Left lobe of liver (tissue), 2 donors: ENCODE measurements at regions not wholly inside any gene's neighbourhood (a gene's known extent, or its start where the extent isn't known, plus 50 kb on each side); places are given as distances from the start of the nearest gene placed in this dataset.

Experiments
- ATAC-seq: fragments of 200-7000 bp; cut with Tn5 transposase; one replicate; pipeline ENCODE4 v1.9.1; 2020; ENCODE audit warnings: mild to moderate bottlenecking, moderate library complexity
- DNase-seq: peaks from one replicate; pipeline ENCODE4 v3.0.0-alpha.2; 2020; ENCODE audit warnings: low spot score
- donor health status: DM: no; HTN: no; CAD: no; lungs with moderate emphysema.
- donor health status: DM: no; HTN: yes; CAD: no.

- ATAC-seq = no peak
Measured at GRCh38 chr6:121020656-121021055, 313.6 kb downstream of the TBC1D32 start.

GRCh38 chr6:121008553-121008952, 325.7 kb downstream of the TBC1D32 start:
- no peak for DNase-seq
- ATAC-seq = no peak

More at GRCh38 chr6:121020656-121021055, 313.6 kb downstream of the TBC1D32 start:
- no peak for DNase-seq

GRCh38 chr6:121006024-121006423, 328.3 kb downstream of the TBC1D32 start:
- DNase-seq (no peak), ATAC-seq (no peak)

GRCh38 chr6:121000381-121000780, 333.9 kb downstream of the TBC1D32 start:
- ATAC-seq (no peak), DNase-seq (no peak)

- DNase-seq (no peak), ATAC-seq (peak; percentile 51)
Measured at GRCh38 chr6:120996340-120996739, 337.9 kb downstream of the TBC1D32 start.

- no peak for ATAC-seq
- DNase-seq = no peak
Measured at GRCh38 chr6:120994573-120994967, 339.7 kb downstream of the TBC1D32 start.

- ATAC-seq = peak; percentile 83
- no peak for DNase-seq
Measured at GRCh38 chr6:120993929-120994572, 340.2 kb downstream of the TBC1D32 start.

GRCh38 chr6:120992257-120992656, 342.0 kb downstream of the TBC1D32 start:
- peak; percentile 40 for ATAC-seq
- no peak for DNase-seq

- DNase-seq (no peak), ATAC-seq (no peak)
Measured at GRCh38 chr6:120990866-120991265, 343.4 kb downstream of the TBC1D32 start.

- no peak for DNase-seq
- ATAC-seq = peak; percentile 77
Measured at GRCh38 chr6:120981835-120982234, 352.4 kb downstream of the TBC1D32 start.

- no peak for DNase-seq
- no peak for ATAC-seq
Measured at GRCh38 chr6:120966321-120966720, 368.0 kb downstream of the TBC1D32 start.

- ATAC-seq = no peak
- no peak for DNase-seq
Measured at GRCh38 chr6:120965814-120966213, 368.5 kb downstream of the TBC1D32 start.

GRCh38 chr6:120960761-120961160, 373.5 kb downstream of the TBC1D32 start:
- DNase-seq (no peak), ATAC-seq (no peak)

GRCh38 chr6:120954111-120954510, 380.2 kb downstream of the TBC1D32 start:
- DNase-seq (no peak), ATAC-seq (no peak)

GRCh38 chr6:120951258-120951657, 383.0 kb downstream of the TBC1D32 start:
- ATAC-seq (no peak), DNase-seq (no peak)

- ATAC-seq (peak; percentile 49), DNase-seq (no peak)
Measured at GRCh38 chr6:120947111-120947510, 387.2 kb downstream of the TBC1D32 start.

GRCh38 chr6:120945905-120946594, 388.2 kb downstream of the TBC1D32 start:
- no peak for DNase-seq
- ATAC-seq = no peak

GRCh38 chr6:120938876-120939472, 395.3 kb downstream of the TBC1D32 start:
- DNase-seq = no peak
- no peak for ATAC-seq

- ATAC-seq (no peak), DNase-seq (no peak)
Measured at GRCh38 chr6:120938164-120938875, 396.0 kb downstream of the TBC1D32 start.

- DNase-seq = no peak
- no peak for ATAC-seq
Measured at GRCh38 chr6:120935908-120936307, 398.4 kb downstream of the TBC1D32 start.

- no peak for ATAC-seq
- DNase-seq = no peak
Measured at GRCh38 chr6:120935016-120935415, 399.3 kb downstream of the TBC1D32 start.
